Endothelial cell (in vitro differentiated cells): ENCODE measurements at regions not wholly inside any gene's neighbourhood (a gene's known extent, or its start where the extent isn't known, plus 50 kb on each side); places are given as distances from the start of the nearest gene placed in this dataset.

ENCODE experiments used
- DNase-seq: peaks from one replicate; pipeline ENCODE4 v3.0.0; 2021; ENCODE audit warnings: low spot score
- H3K27ac Mint-ChIP-seq: one replicate; pipeline ENCODE4 v1.8.0; 2021; ENCODE audit warnings: mixed read lengths, inconsistent platforms; ENCODE audit not compliant: unreplicated experiment
- H3K27me3 Mint-ChIP-seq: one replicate; pipeline ENCODE4 v1.8.0; 2021; ENCODE audit warnings: mild to moderate bottlenecking, moderate library complexity, mixed read lengths, inconsistent platforms; ENCODE audit not compliant: unreplicated experiment
- H3K36me3 Mint-ChIP-seq: one replicate; pipeline ENCODE4 v1.8.0; 2021; ENCODE audit warnings: mild to moderate bottlenecking, low read depth, mixed read lengths, inconsistent platforms; ENCODE audit not compliant: unreplicated experiment
- H3K4me1 Mint-ChIP-seq: one replicate; pipeline ENCODE4 v1.8.0; 2021; ENCODE audit warnings: mild to moderate bottlenecking, mixed read lengths, inconsistent platforms; ENCODE audit not compliant: unreplicated experiment
- H3K4me3 Mint-ChIP-seq: one replicate; pipeline ENCODE4 v1.8.0; 2021; ENCODE audit warnings: mild to moderate bottlenecking, mixed read lengths, inconsistent platforms; ENCODE audit not compliant: unreplicated experiment
- H3K9me3 Mint-ChIP-seq: one replicate; pipeline ENCODE4 v1.8.0; 2021; ENCODE audit warnings: mixed read lengths, inconsistent platforms; ENCODE audit not compliant: unreplicated experiment
- TF ChIP-seq, protein P1 (sequence below): fragments of 200-600 bp; sonication (generic); IDR thresholded peaks from one replicate; pipeline ENCODE4 v1.5.0; 2021; ENCODE audit warnings: antibody characterized with exemption; ENCODE audit not compliant: unreplicated experiment

DNA sequence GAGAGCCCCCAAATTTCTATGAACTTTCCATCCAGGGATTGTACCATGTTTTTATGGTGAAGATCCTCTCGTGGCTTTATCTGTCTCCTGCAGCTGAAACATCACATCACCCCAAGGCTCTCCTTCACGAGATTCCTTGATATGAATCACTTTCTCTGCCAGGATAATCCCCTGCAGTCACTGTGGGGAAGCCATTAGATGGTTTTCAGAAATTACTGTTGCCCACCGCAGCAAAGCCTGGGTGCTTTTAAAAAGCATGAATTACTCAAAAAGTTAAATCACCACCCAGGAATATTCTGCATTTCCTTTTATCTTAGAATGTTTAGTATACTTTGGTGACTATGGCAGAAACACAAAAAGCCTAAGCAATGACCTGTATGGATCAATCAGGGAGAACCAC, 428.4 kb upstream of the SLC14A2 start:
- Mint-ChIP-seq H3K4me3 (no peak overlapping the region), H3K27ac (no peak overlapping the region), H3K4me1 (peaks cover 4% of the 10 kb centered on the region), H3K27me3 (peaks cover 3% of the 10 kb centered on the region), H3K36me3 (no peaks in the 10 kb centered on the region), H3K9me3 (no peaks in the 10 kb centered on the region)
- no peak for DNase-seq
- TF ChIP-seq, protein P1, sequence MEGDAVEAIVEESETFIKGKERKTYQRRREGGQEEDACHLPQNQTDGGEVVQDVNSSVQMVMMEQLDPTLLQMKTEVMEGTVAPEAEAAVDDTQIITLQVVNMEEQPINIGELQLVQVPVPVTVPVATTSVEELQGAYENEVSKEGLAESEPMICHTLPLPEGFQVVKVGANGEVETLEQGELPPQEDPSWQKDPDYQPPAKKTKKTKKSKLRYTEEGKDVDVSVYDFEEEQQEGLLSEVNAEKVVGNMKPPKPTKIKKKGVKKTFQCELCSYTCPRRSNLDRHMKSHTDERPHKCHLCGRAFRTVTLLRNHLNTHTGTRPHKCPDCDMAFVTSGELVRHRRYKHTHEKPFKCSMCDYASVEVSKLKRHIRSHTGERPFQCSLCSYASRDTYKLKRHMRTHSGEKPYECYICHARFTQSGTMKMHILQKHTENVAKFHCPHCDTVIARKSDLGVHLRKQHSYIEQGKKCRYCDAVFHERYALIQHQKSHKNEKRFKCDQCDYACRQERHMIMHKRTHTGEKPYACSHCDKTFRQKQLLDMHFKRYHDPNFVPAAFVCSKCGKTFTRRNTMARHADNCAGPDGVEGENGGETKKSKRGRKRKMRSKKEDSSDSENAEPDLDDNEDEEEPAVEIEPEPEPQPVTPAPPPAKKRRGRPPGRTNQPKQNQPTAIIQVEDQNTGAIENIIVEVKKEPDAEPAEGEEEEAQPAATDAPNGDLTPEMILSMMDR, result no peak

DNA sequence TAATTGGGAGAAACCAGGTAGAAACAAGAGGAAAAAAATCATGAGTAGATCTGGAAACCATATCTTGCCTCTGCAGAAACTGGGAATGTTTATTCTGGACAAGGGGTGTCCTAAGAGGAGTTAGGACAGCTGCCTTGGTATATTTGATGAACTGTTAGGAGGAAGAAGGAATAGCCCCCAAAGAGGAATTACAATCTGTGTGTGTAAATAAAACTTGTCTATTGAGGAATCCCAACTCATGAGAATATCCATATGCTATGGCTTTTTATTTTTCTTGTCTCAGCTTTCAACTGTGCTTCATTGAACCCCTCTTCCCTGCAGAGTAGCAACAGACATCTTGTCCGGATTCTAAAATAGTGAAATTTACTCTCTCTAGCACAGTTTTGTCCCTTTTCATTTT, 423.5 kb upstream of the SLC14A2 start:
- Mint-ChIP-seq H3K27ac (no peak overlapping the region), H3K36me3 (no peaks in the 10 kb centered on the region), H3K4me1 (no peaks in the 10 kb centered on the region), H3K9me3 (no peaks in the 10 kb centered on the region), H3K27me3 (no peaks in the 10 kb centered on the region), H3K4me3 (no peak overlapping the region)
- TF ChIP-seq, protein P1, result no peak
- no peak for DNase-seq

DNA sequence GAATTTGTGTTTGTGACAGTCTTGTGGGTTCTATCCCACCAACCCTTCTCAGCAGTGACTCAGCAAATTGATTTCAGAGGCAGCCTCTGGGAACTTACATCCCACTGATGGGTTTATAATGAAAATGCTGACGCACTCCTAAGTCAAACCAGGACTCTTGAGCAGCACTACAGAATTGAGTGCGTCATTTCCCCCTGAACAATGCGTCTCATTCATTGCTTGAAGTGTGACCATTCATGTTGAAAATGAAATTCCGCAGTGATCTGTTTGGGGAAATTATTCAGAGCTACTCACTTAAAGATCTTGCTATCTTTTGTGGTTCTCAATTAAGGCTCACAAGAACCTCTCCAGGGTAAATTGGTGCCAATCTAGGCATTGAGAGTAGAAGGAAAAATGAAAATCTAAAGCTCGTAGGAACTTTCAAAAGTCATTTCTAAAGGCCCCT, 417.7 kb upstream of the SLC14A2 start:
- Mint-ChIP-seq H3K27me3 (no peaks in the 10 kb centered on the region), H3K4me3 (no peak overlapping the region), H3K4me1 (no peaks in the 10 kb centered on the region), H3K36me3 (no peaks in the 10 kb centered on the region), H3K9me3 (no peaks in the 10 kb centered on the region), H3K27ac (no peak overlapping the region)
- TF ChIP-seq, protein P1, result no peak
- no peak for DNase-seq

DNA sequence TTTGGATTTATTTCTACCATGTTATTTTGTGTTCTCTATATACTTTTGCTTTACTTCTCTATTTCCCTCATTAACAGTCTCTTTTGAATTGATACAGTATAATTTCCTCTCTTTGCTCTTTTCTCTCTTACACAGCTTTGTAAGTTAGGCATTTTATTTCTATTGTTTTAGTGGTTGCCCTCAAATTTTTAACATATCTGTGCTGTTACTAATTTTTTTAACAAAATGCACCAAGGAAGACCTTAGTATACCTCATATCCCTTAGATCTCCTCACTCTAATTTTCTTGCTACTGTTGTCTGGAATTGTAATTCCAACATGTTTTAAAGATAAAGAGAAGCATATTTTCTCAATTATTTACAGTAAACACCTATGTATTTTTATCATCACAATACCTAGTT, 416.8 kb upstream of the SLC14A2 start:
- no peak overlapping the region for H3K27ac Mint-ChIP-seq

DNA sequence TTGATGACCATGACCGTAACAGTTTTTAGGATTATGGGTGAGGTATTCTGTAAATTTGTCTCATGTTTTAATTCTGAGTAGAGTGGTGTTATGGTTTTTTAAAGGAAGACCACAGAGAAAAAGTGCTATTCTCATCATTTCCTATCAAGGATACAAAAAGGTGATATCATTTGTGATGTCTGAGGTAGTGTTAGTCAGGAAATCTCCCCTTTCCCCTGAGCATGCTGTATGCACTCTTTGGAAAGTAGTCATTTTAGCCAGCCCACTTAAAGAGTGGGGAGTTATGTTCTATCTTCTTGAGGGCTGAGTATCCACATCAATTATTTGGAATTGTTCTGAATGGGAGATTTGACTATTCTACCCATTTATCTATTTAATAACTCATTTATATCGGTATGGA, 414.2 kb upstream of the SLC14A2 start:
- Mint-ChIP-seq H3K27me3 (no peaks in the 10 kb centered on the region), H3K9me3 (no peaks in the 10 kb centered on the region), H3K27ac (no peak overlapping the region), H3K4me3 (no peak overlapping the region), H3K4me1 (no peaks in the 10 kb centered on the region), H3K36me3 (no peaks in the 10 kb centered on the region)
- DNase-seq, result no peak
- TF ChIP-seq, protein P1, result no peak

More for the DNA sequence above, 416.8 kb upstream of the SLC14A2 start:
- H3K4me1 Mint-ChIP-seq, result no peaks in the 10 kb centered on the region
- TF ChIP-seq, protein P1, result no peak
- H3K4me3 Mint-ChIP-seq, result no peak overlapping the region
- DNase-seq, result no peak
- no peaks in the 10 kb centered on the region for H3K27me3 Mint-ChIP-seq
- H3K9me3 Mint-ChIP-seq, result no peaks in the 10 kb centered on the region
- no peaks in the 10 kb centered on the region for H3K36me3 Mint-ChIP-seq
